ENCODE measurements at regions not wholly inside any gene's neighbourhood (a gene's known extent, or its start where the extent isn't known, plus 50 kb on each side); places are given as distances from the start of the nearest gene placed in this dataset.

- Histone ChIP-seq H3F3A (ENCODE audit: insufficient read depth, low read depth) (peaks cover 27% of the 10 kb centered on the region), H3K9me2 (ENCODE audit: insufficient read depth) (no peaks in the 10 kb centered on the region), H3K9me3 (ENCODE audit: insufficient read depth, low read depth) (no peaks in the 10 kb centered on the region), H3K36me3 (ENCODE audit: low read depth) (no peaks in the 10 kb centered on the region), H2AFZ (no peak overlapping the region), H3K4me3 (no peak overlapping the region), H3K4me1 (replicated peaks; ENCODE audit: insufficient read depth) (peaks cover 21% of the 10 kb centered on the region), H3K27me3 (ENCODE audit: insufficient read depth, low read depth) (no peaks in the 10 kb centered on the region), H3K79me2 (ENCODE audit: low read depth) (no peaks in the 10 kb centered on the region), H4K20me1 (ENCODE audit: insufficient read depth) (no peaks in the 10 kb centered on the region), H3K27ac (no peak overlapping the region), H3K4me2 (no peak overlapping the region)
- no peak for DNase-seq
- ChIA-PET CTCF (no interaction called here), POLR2A (ENCODE audit: unreplicated experiment) (no interaction called here)
- BruUV-seq (replicated peaks): no TSS peak
- intact Hi-C loops (cut with micrococcal nuclease; ENCODE audit: unreplicated experiment): no loop called here
- TF ChIP-seq EZH2 (IDR thresholded peaks at IDR 0.05; ENCODE audit: low read depth) (no peak), CTCF (conservative IDR thresholded peaks at IDR 0.05) (no peak)
Observed at GRCh38 chr6:26301638-26302037, 63.4 kb upstream of the BTN3A2 start.

GRCh38 chr6:26302941-26303559, 61.9 kb upstream of the BTN3A2 start:
- no peak overlapping the region for H2AFZ ChIP-seq
- CTCF ChIA-PET: no interaction called here
- H3F3A ChIP-seq (ENCODE audit: insufficient read depth, low read depth): peaks cover 22% of the 10 kb centered on the region
- H3K9me3 ChIP-seq (ENCODE audit: insufficient read depth, low read depth): no peaks in the 10 kb centered on the region
- POLR2A ChIA-PET (ENCODE audit: unreplicated experiment): no interaction called here
- H3K27ac ChIP-seq: 0 out of 2 replicates have a peak overlapping the region, but pooled peaks have one; percentile 96
- intact Hi-C loops (cut with micrococcal nuclease; ENCODE audit: unreplicated experiment): no loop called here
- no peak overlapping the region for H3K4me2 ChIP-seq
- peaks cover 13% of the 10 kb centered on the region; the same call in 1 of the 2 replicates for H3K4me1 ChIP-seq (replicated peaks; ENCODE audit: insufficient read depth)
- no peak for TF ChIP-seq CTCF (conservative IDR thresholded peaks at IDR 0.05)
- H3K27me3 ChIP-seq (ENCODE audit: insufficient read depth, low read depth): no peaks in the 10 kb centered on the region
- H3K4me3 ChIP-seq: no peak overlapping the region
- H3K9me2 ChIP-seq (ENCODE audit: insufficient read depth): no peaks in the 10 kb centered on the region
- H4K20me1 ChIP-seq (ENCODE audit: insufficient read depth): no peaks in the 10 kb centered on the region
- DNase-seq: peak in 1 of 2 experiments; percentile 3
- H3K36me3 ChIP-seq (ENCODE audit: low read depth): no peaks in the 10 kb centered on the region
- H3K79me2 ChIP-seq (ENCODE audit: low read depth): no peaks in the 10 kb centered on the region
- no TSS peak for BruUV-seq (replicated peaks)

- CTCF ChIA-PET: no interaction called here
- TF ChIP-seq EZH2 (IDR thresholded peaks at IDR 0.05; ENCODE audit: low read depth): no peak
- no peak for TF ChIP-seq CTCF (conservative IDR thresholded peaks at IDR 0.05)
- H3K9me3 ChIP-seq (ENCODE audit: insufficient read depth, low read depth): no peaks in the 10 kb centered on the region
- peak overlapping the region; percentile 65 for H3K4me3 ChIP-seq
- no peaks in the 10 kb centered on the region for H3K27me3 ChIP-seq (ENCODE audit: insufficient read depth, low read depth)
- no peaks in the 10 kb centered on the region for H3K36me3 ChIP-seq (ENCODE audit: low read depth)
- POLR2A ChIA-PET (ENCODE audit: unreplicated experiment): interaction anchor here (0.6 to 0.7 kb wide), 2 partner anchors 262 to 715 kb away, joined by 5 to 6 read pairs; no protein-coding TSS in a partner anchor
- H3K79me2 ChIP-seq (ENCODE audit: low read depth): no peaks in the 10 kb centered on the region
- peak overlapping the region; percentile 83 for H2AFZ ChIP-seq
- DNase-seq: peak in 1 of 2 experiments; percentile 28
- no peaks in the 10 kb centered on the region for H3K9me2 ChIP-seq (ENCODE audit: insufficient read depth)
- peak overlapping the region; percentile 75 for H3K4me2 ChIP-seq
- H4K20me1 ChIP-seq (ENCODE audit: insufficient read depth): no peaks in the 10 kb centered on the region
- peaks cover 13% of the 10 kb centered on the region; the same call in 1 of the 2 replicates for H3K4me1 ChIP-seq (replicated peaks; ENCODE audit: insufficient read depth)
- peak overlapping the region; percentile 96 for H3K27ac ChIP-seq
- intact Hi-C loops (cut with micrococcal nuclease; ENCODE audit: unreplicated experiment): no loop called here
- H3F3A ChIP-seq (ENCODE audit: insufficient read depth, low read depth): peaks cover 25% of the 10 kb centered on the region
- no TSS peak for BruUV-seq (replicated peaks)
Observed at GRCh38 chr6:26304213-26304796, 60.7 kb upstream of the BTN3A2 start.
